Coronary artery (tissue), 2 donors: ENCODE measurements at regions not wholly inside any gene's neighbourhood (a gene's known extent, or its start where the extent isn't known, plus 50 kb on each side); places are given as distances from the start of the nearest gene placed in this dataset.

ENCODE experiments used
- DNase-seq: peaks from one replicate; pipeline ENCODE4 v3.0.0-alpha.2; 2017; ENCODE audit warnings: low spot score
- H3K27ac ChIP-seq, 2 donors: fragments of 200-600 bp; sonication (generic); one replicate each; pipeline ENCODE4 v1.5.1; 2016 to 2019
- H3K4me3 ChIP-seq: fragments of 200-600 bp; sonication (generic); 2 replicates; pipeline ENCODE4 v1.5.1; 2016; ENCODE audit warnings: mild to moderate bottlenecking, moderate library complexity
- TF ChIP-seq, protein P1 (sequence below): fragments of 200-600 bp; sonication (generic); IDR thresholded peaks from one replicate; pipeline ENCODE4 v1.5.1; 2019; ENCODE audit warnings: antibody characterized with exemption

DNA sequence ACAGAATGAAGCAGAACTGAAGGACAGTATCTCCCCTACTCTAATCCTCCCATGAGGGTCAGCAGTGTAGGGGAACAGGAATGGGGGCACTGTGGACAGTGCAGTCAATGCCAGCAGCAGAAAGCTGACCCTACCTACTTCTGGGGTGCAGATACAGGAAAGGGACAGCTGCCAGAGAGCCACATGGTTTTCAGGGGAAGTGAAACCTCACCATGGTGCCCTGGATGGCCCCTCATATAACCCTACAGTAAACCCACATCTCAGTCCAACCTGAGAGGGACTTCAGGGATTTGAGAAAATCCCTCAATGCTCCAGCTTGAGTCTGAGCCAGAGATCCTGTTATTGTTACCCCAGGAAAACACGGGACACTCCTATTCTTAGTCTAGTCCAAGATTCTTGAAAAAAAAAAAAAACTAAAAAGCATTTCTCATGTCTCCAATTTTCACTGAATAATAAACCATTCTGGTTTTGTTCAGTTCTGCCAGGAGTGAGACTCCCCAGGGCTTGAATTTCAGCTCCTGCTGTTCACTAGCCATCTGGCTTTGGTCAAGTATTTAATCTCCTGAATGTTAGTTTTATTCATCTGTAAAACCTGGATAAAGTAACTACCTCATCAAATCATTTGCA is 511.6 kb upstream of the ARGLU1 start:
- Histone ChIP-seq H3K27ac (no peak overlapping the region), H3K4me3 (no peak overlapping the region)
- DNase-seq = no peak
- TF ChIP-seq, protein P1, sequence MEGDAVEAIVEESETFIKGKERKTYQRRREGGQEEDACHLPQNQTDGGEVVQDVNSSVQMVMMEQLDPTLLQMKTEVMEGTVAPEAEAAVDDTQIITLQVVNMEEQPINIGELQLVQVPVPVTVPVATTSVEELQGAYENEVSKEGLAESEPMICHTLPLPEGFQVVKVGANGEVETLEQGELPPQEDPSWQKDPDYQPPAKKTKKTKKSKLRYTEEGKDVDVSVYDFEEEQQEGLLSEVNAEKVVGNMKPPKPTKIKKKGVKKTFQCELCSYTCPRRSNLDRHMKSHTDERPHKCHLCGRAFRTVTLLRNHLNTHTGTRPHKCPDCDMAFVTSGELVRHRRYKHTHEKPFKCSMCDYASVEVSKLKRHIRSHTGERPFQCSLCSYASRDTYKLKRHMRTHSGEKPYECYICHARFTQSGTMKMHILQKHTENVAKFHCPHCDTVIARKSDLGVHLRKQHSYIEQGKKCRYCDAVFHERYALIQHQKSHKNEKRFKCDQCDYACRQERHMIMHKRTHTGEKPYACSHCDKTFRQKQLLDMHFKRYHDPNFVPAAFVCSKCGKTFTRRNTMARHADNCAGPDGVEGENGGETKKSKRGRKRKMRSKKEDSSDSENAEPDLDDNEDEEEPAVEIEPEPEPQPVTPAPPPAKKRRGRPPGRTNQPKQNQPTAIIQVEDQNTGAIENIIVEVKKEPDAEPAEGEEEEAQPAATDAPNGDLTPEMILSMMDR = no peak

DNA sequence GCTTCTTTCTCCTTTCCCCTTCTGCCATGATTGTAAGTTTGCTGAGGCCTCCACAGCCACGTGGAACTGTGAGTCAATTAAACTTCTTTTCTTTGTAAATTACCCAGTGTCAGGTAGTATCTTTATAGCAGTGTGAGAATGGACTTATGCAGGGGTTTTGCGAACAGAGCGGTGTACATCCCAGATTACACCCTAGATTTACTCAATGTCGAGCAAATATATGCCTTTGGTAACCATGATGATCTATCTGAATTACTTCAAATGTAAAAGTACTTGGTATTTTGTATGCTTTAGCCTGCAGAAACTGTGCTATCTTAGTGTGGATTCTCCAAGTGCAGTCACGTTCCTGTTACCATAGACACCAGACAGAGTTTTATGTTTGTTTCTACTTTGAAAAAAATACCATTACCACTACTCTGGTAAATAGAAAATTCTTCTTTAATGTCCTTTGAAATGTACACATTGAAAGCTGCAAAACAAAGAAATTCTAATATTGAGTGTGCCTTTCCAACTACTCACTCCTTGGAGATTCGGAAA is 510.4 kb upstream of the ARGLU1 start:
- Histone ChIP-seq H3K4me3 (no peak overlapping the region), H3K27ac (no peak overlapping the region)
- no peak for DNase-seq
- TF ChIP-seq, protein P1 = no peak

DNA sequence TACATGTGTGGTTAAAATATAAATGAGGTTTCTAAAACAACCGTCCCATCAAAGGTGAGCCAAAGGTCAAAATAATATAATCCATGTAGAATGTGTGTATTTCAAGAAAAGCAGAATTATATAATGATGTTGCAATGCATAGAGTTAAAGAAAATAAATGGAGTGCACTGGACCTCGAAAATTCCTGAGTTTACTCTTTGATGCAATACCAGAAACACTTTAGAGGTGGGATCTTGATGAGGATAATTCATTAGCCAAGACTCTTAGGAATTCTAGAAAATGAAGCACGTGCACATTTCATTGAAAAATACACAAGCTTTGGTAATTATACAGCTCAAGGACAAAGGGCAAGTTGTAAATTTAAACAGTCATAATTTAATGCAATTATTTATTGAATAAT is 508.9 kb upstream of the ARGLU1 start:
- H3K4me3 ChIP-seq = no peak overlapping the region
- TF ChIP-seq, protein P1 = no peak
- no peak overlapping the region for H3K27ac ChIP-seq
- DNase-seq = no peak

DNA sequence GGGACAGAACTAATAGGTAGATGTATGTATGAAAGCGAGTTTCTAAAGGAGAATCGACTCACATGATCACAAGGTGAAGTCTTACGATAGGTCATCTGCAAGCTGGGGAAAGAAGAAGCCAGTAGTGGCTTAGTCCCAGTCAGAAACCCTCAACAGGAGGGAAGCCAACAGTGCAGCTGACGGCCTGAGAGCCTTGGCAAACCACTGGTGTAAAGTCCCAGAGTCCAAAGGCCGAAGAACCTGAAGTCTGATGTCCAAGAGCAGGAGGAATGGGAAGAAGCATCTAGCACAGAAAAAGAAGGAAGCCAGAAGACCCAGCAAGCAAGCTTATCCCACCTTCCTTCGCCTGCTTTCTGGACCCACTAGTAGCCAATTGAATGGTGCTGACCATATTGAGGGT is 507.6 kb upstream of the ARGLU1 start:
- Histone ChIP-seq H3K27ac (no peak overlapping the region), H3K4me3 (no peak overlapping the region)
- no peak for DNase-seq
- TF ChIP-seq, protein P1 = no peak

DNA sequence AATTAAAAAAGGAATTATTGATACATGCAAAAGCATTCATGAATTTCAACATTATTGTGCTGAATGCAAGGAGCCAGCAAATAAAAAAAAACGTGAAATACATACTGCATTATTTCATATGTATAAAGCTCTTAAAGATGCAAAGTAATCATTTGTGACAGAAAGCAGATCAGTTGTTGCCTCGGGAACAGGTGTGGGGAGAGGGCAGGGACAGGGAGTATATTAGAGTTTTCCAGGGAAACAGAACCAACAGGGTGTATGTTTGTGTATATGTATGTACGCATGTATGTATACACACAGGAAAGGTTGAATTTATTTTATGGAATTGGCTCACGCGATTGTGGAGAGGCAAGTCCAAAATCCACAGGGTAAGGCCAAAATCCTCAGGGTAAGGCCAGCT is 502.9 kb upstream of the ARGLU1 start:
- TF ChIP-seq, protein P1 = no peak
- Histone ChIP-seq H3K4me3 (no peak overlapping the region), H3K27ac (no peak overlapping the region)
- DNase-seq = no peak

DNA sequence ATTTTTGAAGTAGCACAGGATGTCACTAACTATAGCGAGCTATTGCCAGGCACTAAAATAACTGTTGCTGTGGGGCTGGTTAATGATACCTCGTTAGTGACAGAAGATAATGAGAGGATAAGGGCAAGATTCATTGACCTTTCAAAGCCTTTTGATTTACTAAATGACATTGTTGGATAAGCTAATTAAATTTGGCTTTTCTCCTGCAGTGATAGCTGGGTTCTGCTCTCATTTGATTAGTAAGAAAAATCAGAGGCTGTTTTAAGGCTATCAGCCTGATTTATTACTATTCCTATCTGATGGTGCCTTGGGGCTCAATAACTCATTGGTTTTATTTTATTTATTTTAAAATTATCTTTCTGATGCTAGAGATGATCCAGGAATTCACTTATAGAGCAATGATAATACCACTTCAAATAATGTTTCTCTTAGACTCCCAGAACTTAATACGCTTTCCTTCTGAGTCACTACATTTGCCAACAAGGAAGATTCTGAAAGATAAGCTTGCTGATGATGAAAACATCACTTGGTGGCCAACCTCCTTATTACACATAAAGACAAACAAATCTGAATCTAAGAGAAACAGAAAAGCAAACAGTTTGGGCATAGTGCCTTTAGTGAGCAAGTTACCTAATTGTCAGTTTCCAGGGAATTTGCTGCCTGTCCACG is 501.3 kb upstream of the ARGLU1 start:
- TF ChIP-seq, protein P1 = no peak
- Histone ChIP-seq H3K27ac (no peak overlapping the region), H3K4me3 (no peak overlapping the region)
- no peak for DNase-seq

DNA sequence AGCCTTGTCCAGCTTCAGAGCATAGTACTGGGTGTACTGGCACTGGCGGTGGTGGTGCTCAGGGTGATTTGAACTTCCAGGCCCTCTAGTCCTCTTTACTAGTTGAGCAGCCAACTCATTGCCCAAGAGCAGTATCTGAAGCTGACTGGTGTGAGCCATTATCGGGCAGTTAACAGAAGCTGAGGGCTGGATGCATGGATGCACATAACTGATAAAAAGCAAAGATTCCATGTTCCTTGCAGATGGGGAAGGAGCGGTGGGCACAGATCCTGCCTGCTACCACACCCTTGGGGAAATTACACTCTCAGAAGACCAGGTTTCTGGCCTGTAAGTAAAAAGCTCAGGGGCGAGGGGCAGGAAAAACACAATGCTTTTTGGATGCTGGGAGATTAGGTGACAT is 499.4 kb upstream of the ARGLU1 start:
- Histone ChIP-seq H3K27ac (no peak overlapping the region), H3K4me3 (no peak overlapping the region)
- TF ChIP-seq, protein P1 = no peak
- no peak for DNase-seq
